ENCODE measurements at regions not wholly inside any gene's neighbourhood (a gene's known extent, or its start where the extent isn't known, plus 50 kb on each side); places are given as distances from the start of the nearest gene placed in this dataset.

DNA sequence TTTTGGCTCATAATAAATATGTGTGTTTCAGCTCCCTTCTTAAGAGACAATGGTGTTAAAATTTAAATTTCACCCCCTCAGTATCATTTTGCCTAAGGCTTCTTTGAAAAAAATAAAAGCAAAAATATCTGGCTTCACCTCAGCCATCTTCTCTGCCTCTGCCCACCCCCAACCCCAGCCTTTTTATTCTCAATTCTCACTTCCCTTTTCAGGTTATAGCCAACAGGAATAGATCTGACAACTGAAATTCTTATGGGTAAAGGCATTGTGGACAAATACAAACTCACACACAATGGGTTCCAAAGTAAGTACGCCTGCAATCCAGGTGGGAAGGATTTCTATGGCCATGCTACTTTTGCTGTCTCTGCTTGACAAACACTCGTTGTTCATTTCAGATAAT is 399.0 kb upstream of the ARRDC4 start:
- no peak for TF ChIP-seq CTCF (IDR thresholded peaks at IDR 0.05; ENCODE audit: extremely low read depth in 1 of 2, insufficient read depth in 1 of 2, low read depth in 1 of 2, low read length in 2 of 2)
- no peak for TF ChIP-seq POLR2A (IDR thresholded peaks at IDR 0.05; ENCODE audit: low read depth, low read length)
- TF ChIP-seq EZH2 (IDR thresholded peaks at IDR 0.05; ENCODE audit: borderline replicate concordance, low read depth, low read length, severe bottlenecking): no peak

Data from endothelial cell of umbilical vein (primary cell).